PFSK-1 (cell line): ENCODE measurements at regions not wholly inside any gene's neighbourhood (a gene's known extent, or its start where the extent isn't known, plus 50 kb on each side); places are given as distances from the start of the nearest gene placed in this dataset.

Experiments
- POLR2AphosphoS5 ChIP-seq: IDR thresholded peaks from 2 replicates; pipeline ENCODE4 v1.6.1; 2012; ENCODE audit warnings: low read depth, mild to moderate bottlenecking, control low read depth, low read length, moderate library complexity
- SIN3A ChIP-seq: IDR thresholded peaks from 2 replicates; pipeline ENCODE4 v1.6.1; 2012; ENCODE audit warnings: mild to moderate bottlenecking, low read length, moderate library complexity, borderline replicate concordance; ENCODE audit not compliant: insufficient read depth
- TAF1 ChIP-seq: IDR thresholded peaks from 2 replicates; pipeline ENCODE4 v1.6.1; 2012; ENCODE audit warnings: low read length, control low read depth, borderline replicate concordance; ENCODE audit not compliant: insufficient read depth
- TF ChIP-seq, protein P1 (sequence below), 2 experiments: IDR thresholded peaks; 2 replicates each; pipeline versions ENCODE4 v1.6.1 to v1.8.0; 2011 to 2012; ENCODE audit warnings: low read depth in 2 of 2, low read length in 2 of 2, control low read depth in 1 of 2, inconsistent platforms in 1 of 2, mild to moderate bottlenecking in 1 of 2, moderate library complexity in 1 of 2; ENCODE audit not compliant: insufficient read depth in 1 of 2

DNA sequence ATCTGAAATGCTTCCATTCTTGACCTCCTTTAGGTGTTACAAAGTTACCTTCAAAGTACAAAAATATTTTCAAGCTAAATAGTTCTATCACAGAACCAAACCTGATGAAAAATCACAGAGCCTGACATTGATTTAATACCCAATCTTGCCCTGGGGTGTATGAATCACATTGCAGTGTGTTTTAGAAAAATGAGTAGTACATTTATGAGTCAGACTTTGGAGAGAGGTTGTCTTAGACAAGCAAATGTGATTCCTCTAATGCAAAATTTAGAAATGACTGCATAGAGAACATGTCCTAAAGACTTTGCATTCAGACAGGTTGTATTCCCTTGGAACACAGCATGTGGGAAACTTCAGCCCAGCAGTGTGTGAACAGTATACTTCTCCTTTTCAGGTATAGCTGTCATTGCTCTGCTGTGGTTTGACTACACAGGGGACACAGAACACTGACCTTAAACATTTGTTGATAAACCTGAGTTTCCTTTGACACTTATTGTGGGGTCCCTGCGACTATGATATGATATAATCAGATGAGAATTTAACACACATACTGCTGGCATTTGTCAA lies 972.1 kb downstream of the JRKL start:
- TF ChIP-seq POLR2AphosphoS5 (no peak), SIN3A (no peak), TAF1 (no peak)
- TF ChIP-seq, protein P1, sequence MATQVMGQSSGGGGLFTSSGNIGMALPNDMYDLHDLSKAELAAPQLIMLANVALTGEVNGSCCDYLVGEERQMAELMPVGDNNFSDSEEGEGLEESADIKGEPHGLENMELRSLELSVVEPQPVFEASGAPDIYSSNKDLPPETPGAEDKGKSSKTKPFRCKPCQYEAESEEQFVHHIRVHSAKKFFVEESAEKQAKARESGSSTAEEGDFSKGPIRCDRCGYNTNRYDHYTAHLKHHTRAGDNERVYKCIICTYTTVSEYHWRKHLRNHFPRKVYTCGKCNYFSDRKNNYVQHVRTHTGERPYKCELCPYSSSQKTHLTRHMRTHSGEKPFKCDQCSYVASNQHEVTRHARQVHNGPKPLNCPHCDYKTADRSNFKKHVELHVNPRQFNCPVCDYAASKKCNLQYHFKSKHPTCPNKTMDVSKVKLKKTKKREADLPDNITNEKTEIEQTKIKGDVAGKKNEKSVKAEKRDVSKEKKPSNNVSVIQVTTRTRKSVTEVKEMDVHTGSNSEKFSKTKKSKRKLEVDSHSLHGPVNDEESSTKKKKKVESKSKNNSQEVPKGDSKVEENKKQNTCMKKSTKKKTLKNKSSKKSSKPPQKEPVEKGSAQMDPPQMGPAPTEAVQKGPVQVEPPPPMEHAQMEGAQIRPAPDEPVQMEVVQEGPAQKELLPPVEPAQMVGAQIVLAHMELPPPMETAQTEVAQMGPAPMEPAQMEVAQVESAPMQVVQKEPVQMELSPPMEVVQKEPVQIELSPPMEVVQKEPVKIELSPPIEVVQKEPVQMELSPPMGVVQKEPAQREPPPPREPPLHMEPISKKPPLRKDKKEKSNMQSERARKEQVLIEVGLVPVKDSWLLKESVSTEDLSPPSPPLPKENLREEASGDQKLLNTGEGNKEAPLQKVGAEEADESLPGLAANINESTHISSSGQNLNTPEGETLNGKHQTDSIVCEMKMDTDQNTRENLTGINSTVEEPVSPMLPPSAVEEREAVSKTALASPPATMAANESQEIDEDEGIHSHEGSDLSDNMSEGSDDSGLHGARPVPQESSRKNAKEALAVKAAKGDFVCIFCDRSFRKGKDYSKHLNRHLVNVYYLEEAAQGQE (IDR thresholded peaks at IDR 0.05; ENCODE audit: insufficient read depth in 1 of 2, low read depth in 2 of 2, low read length in 2 of 2): no peak
